Mucosa of descending colon (tissue), 3 donors: ENCODE measurements at regions not wholly inside any gene's neighbourhood (a gene's known extent, or its start where the extent isn't known, plus 50 kb on each side); places are given as distances from the start of the nearest gene placed in this dataset.

ENCODE experiments used
- ATAC-seq: fragments of 200-7000 bp; cut with Tn5 transposase; one replicate; pipeline ENCODE4 v1.9.1; 2020; ENCODE audit warnings: mild to moderate bottlenecking, moderate library complexity
- DNase-seq, 3 donors: peaks; one replicate each; pipeline ENCODE4 v3.0.0-alpha.2; 2020
- H3K36me3 ChIP-seq: fragments of 200-600 bp; one replicate; pipeline ENCODE4 v1.8.0; 2021; ENCODE audit warnings: low read depth, mild to moderate bottlenecking
- H3K4me1 ChIP-seq: fragments of 200-600 bp; one replicate; pipeline ENCODE4 v1.8.0; 2021; ENCODE audit warnings: low read depth, mild to moderate bottlenecking
- H3K4me3 ChIP-seq: fragments of 200-600 bp; one replicate; pipeline ENCODE4 v1.8.0; 2021; ENCODE audit warnings: mild to moderate bottlenecking
- H3K9me3 ChIP-seq: fragments of 200-600 bp; one replicate; pipeline ENCODE4 v1.8.0; 2021; ENCODE audit warnings: mild to moderate bottlenecking
- CTCF ChIP-seq: fragments of 200-600 bp; IDR thresholded peaks from one replicate; pipeline ENCODE4 v1.8.0; 2022; ENCODE audit warnings: antibody characterized with exemption, mild to moderate bottlenecking
- intact Hi-C, 2 donors: fragments of 100-400 bp; cut with DNase I in 1 of 2; cut with micrococcal nuclease in 1 of 2; formaldehyde crosslinking; loops; one replicate each; pipeline versions ENCODE4 v1.11.0 to v1.11.1; 2022; cut with DNase I, micrococcal nuclease
- donor health status: DM: no; HTN: no; CAD: no; lungs with moderate emphysema.
- donor health status: DM: no; HTN: no; CAD: no.
- donor health status: DM: no; HTN: yes; CAD: no.

- TF ChIP-seq CTCF, result no peak
- DNase-seq (no peak), ATAC-seq (peak; percentile 48)
- Histone ChIP-seq H3K36me3 (no peaks in the 10 kb centered on the region), H3K4me3 (no peak overlapping the region), H3K4me1 (no peaks in the 10 kb centered on the region), H3K9me3 (no peaks in the 10 kb centered on the region)
- intact Hi-C loops, result no loop called here
Measured at GRCh38 chr2:67565761-67566160, 168.6 kb downstream of the ETAA1 start.

GRCh38 chr2:67566285-67566684, 169.2 kb downstream of the ETAA1 start:
- H3K4me1 ChIP-seq, result no peaks in the 10 kb centered on the region
- H3K36me3 ChIP-seq, result no peaks in the 10 kb centered on the region
- no peak for TF ChIP-seq CTCF
- H3K4me3 ChIP-seq, result no peak overlapping the region
- intact Hi-C loops, result no loop called here
- DNase-seq (no peak), ATAC-seq (no peak)
- H3K9me3 ChIP-seq, result no peaks in the 10 kb centered on the region

GRCh38 chr2:67566958-67567635, 170.0 kb downstream of the ETAA1 start:
- TF ChIP-seq CTCF, result no peak
- intact Hi-C loops, result no loop called here

GRCh38 chr2:67567886-67568285, 170.8 kb downstream of the ETAA1 start:
- ATAC-seq, result no peak
- no peak for DNase-seq
- no peak overlapping the region for H3K4me3 ChIP-seq
- intact Hi-C loops, result no loop called here
- TF ChIP-seq CTCF, result no peak
- no peaks in the 10 kb centered on the region for H3K36me3 ChIP-seq
- H3K4me1 ChIP-seq, result peaks cover 9% of the 10 kb centered on the region
- H3K9me3 ChIP-seq, result no peaks in the 10 kb centered on the region

More at GRCh38 chr2:67566958-67567635, 170.0 kb downstream of the ETAA1 start:
- no peak for ATAC-seq
- peaks cover 1% of the 10 kb centered on the region for H3K4me1 ChIP-seq
- H3K36me3 ChIP-seq, result no peaks in the 10 kb centered on the region
- H3K9me3 ChIP-seq, result no peaks in the 10 kb centered on the region
- no peak for DNase-seq
- H3K4me3 ChIP-seq, result no peak overlapping the region

GRCh38 chr2:67570611-67571010, 173.5 kb downstream of the ETAA1 start:
- Histone ChIP-seq H3K4me3 (no peak overlapping the region), H3K9me3 (no peaks in the 10 kb centered on the region), H3K36me3 (no peaks in the 10 kb centered on the region), H3K4me1 (peaks cover 14% of the 10 kb centered on the region)
- TF ChIP-seq CTCF, result no peak
- no peak for ATAC-seq
- intact Hi-C loops, result no loop called here
- DNase-seq, result no peak
